PC-3 (cell line): ENCODE measurements at regions not wholly inside any gene's neighbourhood (a gene's known extent, or its start where the extent isn't known, plus 50 kb on each side); places are given as distances from the start of the nearest gene placed in this dataset.

Source experiments
- ATAC-seq: fragments of 200-7000 bp; cut with Tn5 transposase; 2 replicates; pipeline ENCODE4 v1.9.1; 2020; ENCODE audit warnings: mild to moderate bottlenecking, moderate library complexity
- BruUV-seq: library from RNA; stranded (reverse); fragments of 400-500 nt; replicated peaks from 2 replicates; lab custom pipeline; 2021; lab: Mats Ljungman, UMichigan
- CTCF ChIA-PET: fragments of 300-600 bp; sonication (Branson Sonifier 250); formaldehyde crosslinking; loops from one replicate; lab custom pipeline; 2022; ENCODE audit warnings: antibody characterized with exemption; lab: Charles Lee
- POLR2A ChIA-PET: fragments of 300-600 bp; sonication (Branson Sonifier 250); formaldehyde crosslinking; loops from one replicate; lab custom pipeline; 2022; ENCODE audit warnings: antibody characterized with exemption; ENCODE audit not compliant: unreplicated experiment; lab: Charles Lee
- DNase-seq: peaks from one replicate; pipeline ENCODE4 v3.0.0-alpha.2; 2015
- H2AFZ ChIP-seq: fragments of 300-600 bp; sonication (generic); 2 replicates; pipeline ENCODE4 v1.6.0; 2016; ENCODE audit warnings: antibody characterized with exemption, low read length
- H3F3A ChIP-seq: fragments of 300-600 bp; sonication (generic); one replicate; pipeline ENCODE4 v1.6.0; 2017; ENCODE audit warnings: antibody characterized with exemption, low read length, control low read depth, mild to moderate bottlenecking; ENCODE audit not compliant: unreplicated experiment
- H3K27ac ChIP-seq: fragments of 300-600 bp; sonication (generic); 2 replicates; pipeline ENCODE4 v1.5.1; 2016; ENCODE audit warnings: mild to moderate bottlenecking, low read length
- H3K27me3 ChIP-seq: fragments of 300-600 bp; sonication (generic); 2 replicates; pipeline ENCODE4 v1.6.1; 2016; ENCODE audit warnings: low read length, mixed read lengths
- H3K36me3 ChIP-seq: fragments of 300-600 bp; sonication (generic); 2 replicates; pipeline ENCODE4 v1.6.1; 2016; ENCODE audit warnings: low read depth, mixed run types, low read length, mixed read lengths
- H3K4me1 ChIP-seq: fragments of 300-600 bp; sonication (generic); 2 replicates; pipeline ENCODE4 v1.5.1; 2016; ENCODE audit warnings: low read length; ENCODE audit not compliant: insufficient read depth
- H3K4me2 ChIP-seq: fragments of 300-600 bp; sonication (generic); 2 replicates; pipeline ENCODE4 v1.6.0; 2016; ENCODE audit warnings: low read length
- H3K4me3 ChIP-seq: fragments of 300-600 bp; sonication (generic); 2 replicates; pipeline ENCODE4 v1.5.1; 2016; ENCODE audit warnings: mild to moderate bottlenecking, low read length, mixed read lengths
- H3K79me2 ChIP-seq: fragments of 300-600 bp; sonication (generic); 2 replicates; pipeline ENCODE4 v1.6.1; 2017; ENCODE audit warnings: low read length, mixed read lengths
- H3K9ac ChIP-seq: fragments of 300-600 bp; sonication (generic); 2 replicates; pipeline ENCODE4 v1.6.0; 2016; ENCODE audit warnings: mild to moderate bottlenecking, low read length
- H3K9me2 ChIP-seq: fragments of 300-600 bp; sonication (generic); replicated peaks from 2 replicates; pipeline ENCODE4 v1.6.1; 2016; ENCODE audit warnings: mixed run types, low read length, mixed read lengths
- H3K9me3 ChIP-seq: fragments of 300-600 bp; sonication (generic); 2 replicates; pipeline ENCODE4 v1.6.1; 2016; ENCODE audit warnings: low read length, mixed read lengths
- H4K20me1 ChIP-seq: fragments of 300-600 bp; sonication (generic); 2 replicates; pipeline ENCODE4 v1.6.1; 2016; ENCODE audit warnings: low read length, mixed read lengths
- EZH2 ChIP-seq: fragments of 300-600 bp; sonication (generic); IDR thresholded peaks from one replicate; pipeline ENCODE4 v1.6.1; 2017; ENCODE audit warnings: antibody characterized with exemption, mild to moderate bottlenecking, low read length; ENCODE audit not compliant: unreplicated experiment
- EZH2phosphoT487 ChIP-seq: fragments of 300-600 bp; sonication (generic); IDR thresholded peaks from 2 replicates; pipeline ENCODE4 v1.6.1; 2018; ENCODE audit warnings: mild to moderate bottlenecking, antibody characterized with exemption, low read length, borderline replicate concordance
- intact Hi-C: fragments of 100-400 bp; cut with micrococcal nuclease; formaldehyde crosslinking; loops from 2 replicates; pipeline ENCODE4 v1.9.0; 2023
- TF ChIP-seq, protein P1 (sequence below): fragments of 300-600 bp; sonication (generic); conservative IDR thresholded peaks from 2 replicates; pipeline ENCODE4 v1.5.1; 2017; ENCODE audit warnings: antibody characterized with exemption, low read depth, mild to moderate bottlenecking, low read length

DNA sequence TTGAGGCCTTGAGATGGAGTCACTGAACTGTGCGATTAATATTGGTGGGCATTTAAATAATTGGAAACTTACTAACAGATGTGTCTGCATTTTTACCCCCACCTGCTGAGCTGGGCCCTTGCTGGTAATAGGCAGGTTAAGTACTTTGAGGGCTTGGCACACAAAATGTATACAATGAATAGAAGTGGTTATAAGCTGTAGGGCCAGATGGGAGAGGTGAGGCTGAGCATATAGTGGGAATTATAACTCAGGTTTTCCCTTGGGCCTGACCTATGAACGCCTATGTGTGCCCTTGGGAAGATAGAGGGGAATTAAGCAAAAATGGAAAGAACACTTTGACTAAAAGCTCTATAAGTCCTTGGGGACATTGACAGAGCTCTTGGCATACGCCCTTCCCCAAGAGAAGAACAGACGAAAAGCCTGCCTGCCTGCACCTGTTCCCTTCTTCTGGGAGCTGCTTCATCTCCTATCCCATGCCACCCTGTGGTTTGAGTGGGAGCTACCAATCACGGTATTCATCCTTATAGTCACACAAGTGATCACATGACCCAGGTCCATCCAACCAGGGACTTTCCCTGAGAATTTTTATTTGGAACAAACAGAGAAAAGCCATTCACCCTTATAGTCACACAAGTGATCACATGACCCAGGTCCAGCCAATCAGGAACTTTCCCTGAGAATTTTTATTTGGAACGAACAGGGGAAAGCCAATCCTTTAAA, 260.7 kb upstream of the CSF3R start:
- Histone ChIP-seq H3K4me3 (no peak overlapping the region), H3F3A (no peaks in the 10 kb centered on the region), H2AFZ (no peak overlapping the region), H3K9ac (no peak overlapping the region), H3K79me2 (no peaks in the 10 kb centered on the region), H3K9me2 (no peaks in the 10 kb centered on the region), H3K36me3 (no peaks in the 10 kb centered on the region), H3K9me3 (no peaks in the 10 kb centered on the region), H3K27ac (no peak overlapping the region), H3K27me3 (peaks cover 59% of the 10 kb centered on the region), H3K4me1 (no peaks in the 10 kb centered on the region), H3K4me2 (no peak overlapping the region), H4K20me1 (no peaks in the 10 kb centered on the region)
- ATAC-seq (no peak), DNase-seq (no peak)
- POLR2A ChIA-PET, result no interaction called here
- TF ChIP-seq EZH2 (no peak), EZH2phosphoT487 (no peak)
- TF ChIP-seq, protein P1, sequence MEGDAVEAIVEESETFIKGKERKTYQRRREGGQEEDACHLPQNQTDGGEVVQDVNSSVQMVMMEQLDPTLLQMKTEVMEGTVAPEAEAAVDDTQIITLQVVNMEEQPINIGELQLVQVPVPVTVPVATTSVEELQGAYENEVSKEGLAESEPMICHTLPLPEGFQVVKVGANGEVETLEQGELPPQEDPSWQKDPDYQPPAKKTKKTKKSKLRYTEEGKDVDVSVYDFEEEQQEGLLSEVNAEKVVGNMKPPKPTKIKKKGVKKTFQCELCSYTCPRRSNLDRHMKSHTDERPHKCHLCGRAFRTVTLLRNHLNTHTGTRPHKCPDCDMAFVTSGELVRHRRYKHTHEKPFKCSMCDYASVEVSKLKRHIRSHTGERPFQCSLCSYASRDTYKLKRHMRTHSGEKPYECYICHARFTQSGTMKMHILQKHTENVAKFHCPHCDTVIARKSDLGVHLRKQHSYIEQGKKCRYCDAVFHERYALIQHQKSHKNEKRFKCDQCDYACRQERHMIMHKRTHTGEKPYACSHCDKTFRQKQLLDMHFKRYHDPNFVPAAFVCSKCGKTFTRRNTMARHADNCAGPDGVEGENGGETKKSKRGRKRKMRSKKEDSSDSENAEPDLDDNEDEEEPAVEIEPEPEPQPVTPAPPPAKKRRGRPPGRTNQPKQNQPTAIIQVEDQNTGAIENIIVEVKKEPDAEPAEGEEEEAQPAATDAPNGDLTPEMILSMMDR, result no peak
- CTCF ChIA-PET, result no interaction called here
- intact Hi-C loops, result no loop called here
- no TSS peak for BruUV-seq

DNA sequence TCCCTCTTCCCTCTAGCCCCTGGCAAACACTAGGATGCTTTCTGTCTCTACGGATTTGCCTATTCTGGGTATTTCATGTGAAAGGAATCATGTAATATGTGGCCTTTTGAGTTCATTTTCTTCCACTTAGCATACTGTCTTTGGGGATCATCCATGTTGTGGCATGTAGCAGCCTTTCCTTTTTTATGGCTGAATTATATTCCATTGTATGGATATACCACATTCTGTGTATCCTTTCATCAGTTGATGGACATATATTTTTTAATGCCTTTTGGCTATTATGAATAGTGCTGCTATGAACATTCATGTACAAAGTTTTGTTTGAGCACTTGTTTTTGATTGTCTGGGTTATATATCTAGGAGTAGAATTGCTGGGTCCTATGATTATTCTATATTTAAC, 258.4 kb upstream of the CSF3R start:
- Histone ChIP-seq H3K9ac (no peak overlapping the region), H3K9me2 (no peaks in the 10 kb centered on the region), H3K4me3 (no peak overlapping the region), H3K9me3 (no peaks in the 10 kb centered on the region), H3F3A (no peaks in the 10 kb centered on the region), H2AFZ (no peak overlapping the region), H3K27ac (no peak overlapping the region), H3K79me2 (no peaks in the 10 kb centered on the region), H3K4me1 (no peaks in the 10 kb centered on the region), H3K27me3 (peaks cover 59% of the 10 kb centered on the region), H4K20me1 (no peaks in the 10 kb centered on the region), H3K36me3 (no peaks in the 10 kb centered on the region), H3K4me2 (no peak overlapping the region)
- TF ChIP-seq, protein P1, result no peak
- TF ChIP-seq EZH2, result no peak
- TF ChIP-seq EZH2phosphoT487, result no peak
- intact Hi-C loops, result no loop called here
- ATAC-seq, result no peak
- DNase-seq, result no peak
- CTCF ChIA-PET, result no interaction called here
- POLR2A ChIA-PET, result no interaction called here
- no TSS peak for BruUV-seq

DNA sequence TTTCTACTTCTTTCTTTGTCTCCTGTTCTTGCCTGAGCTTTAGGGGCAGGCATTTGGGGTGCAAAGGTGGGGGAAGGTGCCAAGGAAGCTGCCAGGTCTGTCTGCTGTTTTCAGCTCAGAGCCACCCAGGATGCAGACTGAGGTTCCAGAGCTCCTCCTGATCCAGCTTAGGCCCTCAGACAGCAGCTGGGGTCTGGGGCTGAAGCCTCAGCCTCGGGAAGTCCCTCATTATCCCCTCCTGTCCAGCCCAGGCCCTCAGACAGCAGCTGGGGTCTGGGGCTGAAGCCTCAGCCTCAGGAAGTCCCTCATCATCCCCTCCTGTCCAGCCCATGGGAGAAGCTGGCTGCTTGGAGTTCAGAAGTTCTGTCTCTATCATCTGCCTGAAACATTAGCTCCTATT, 257.7 kb upstream of the CSF3R start:
- POLR2A ChIA-PET, result no interaction called here
- intact Hi-C loops, result no loop called here
- CTCF ChIA-PET, result no interaction called here
- H3K9ac ChIP-seq, result no peak overlapping the region
- H3K36me3 ChIP-seq, result no peaks in the 10 kb centered on the region
- no peak overlapping the region for H2AFZ ChIP-seq
- no peak overlapping the region for H3K27ac ChIP-seq
- peaks cover 58% of the 10 kb centered on the region for H3K27me3 ChIP-seq
- no peak for ATAC-seq
- BruUV-seq, result no TSS peak
- no peak overlapping the region for H3K4me3 ChIP-seq
- H3K4me2 ChIP-seq, result no peak overlapping the region
- H3F3A ChIP-seq, result no peaks in the 10 kb centered on the region
- no peak for DNase-seq
- TF ChIP-seq EZH2 (no peak), EZH2phosphoT487 (no peak)
- TF ChIP-seq, protein P1, result no peak
- H3K9me2 ChIP-seq, result no peaks in the 10 kb centered on the region
- H3K9me3 ChIP-seq, result no peaks in the 10 kb centered on the region
- H3K79me2 ChIP-seq, result no peaks in the 10 kb centered on the region
- H4K20me1 ChIP-seq, result no peaks in the 10 kb centered on the region
- H3K4me1 ChIP-seq, result no peaks in the 10 kb centered on the region
